ENCODE measurements at regions not wholly inside any gene's neighbourhood (a gene's known extent, or its start where the extent isn't known, plus 50 kb on each side); places are given as distances from the start of the nearest gene placed in this dataset.

DNA sequence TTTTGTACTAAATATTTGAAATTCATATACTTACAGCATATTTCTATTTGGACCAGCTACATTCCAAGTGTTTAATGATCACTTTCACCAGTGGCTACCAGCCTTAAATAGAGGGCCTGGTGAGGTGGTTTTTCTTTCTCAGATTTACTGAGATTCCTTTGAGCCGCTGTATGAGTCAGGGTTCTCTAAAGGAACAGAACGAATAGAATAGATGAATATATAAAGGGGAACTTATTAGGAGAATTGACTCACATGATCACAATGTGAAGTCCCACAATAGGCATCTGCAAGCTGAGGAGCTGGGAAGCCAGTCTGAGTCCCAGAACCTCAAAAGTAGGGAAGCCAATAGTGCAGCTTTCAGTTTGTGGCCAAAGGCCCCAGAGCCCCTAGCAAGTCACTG is 146.2 kb upstream of the TLL1 start:
- TF ChIP-seq JUND (IDR thresholded peaks at IDR 0.05) (no peak), RXRA (IDR thresholded peaks at IDR 0.05) (no peak), TAF1 (conservative IDR thresholded peaks at IDR 0.05) (no peak)
- TF ChIP-seq, protein P1, sequence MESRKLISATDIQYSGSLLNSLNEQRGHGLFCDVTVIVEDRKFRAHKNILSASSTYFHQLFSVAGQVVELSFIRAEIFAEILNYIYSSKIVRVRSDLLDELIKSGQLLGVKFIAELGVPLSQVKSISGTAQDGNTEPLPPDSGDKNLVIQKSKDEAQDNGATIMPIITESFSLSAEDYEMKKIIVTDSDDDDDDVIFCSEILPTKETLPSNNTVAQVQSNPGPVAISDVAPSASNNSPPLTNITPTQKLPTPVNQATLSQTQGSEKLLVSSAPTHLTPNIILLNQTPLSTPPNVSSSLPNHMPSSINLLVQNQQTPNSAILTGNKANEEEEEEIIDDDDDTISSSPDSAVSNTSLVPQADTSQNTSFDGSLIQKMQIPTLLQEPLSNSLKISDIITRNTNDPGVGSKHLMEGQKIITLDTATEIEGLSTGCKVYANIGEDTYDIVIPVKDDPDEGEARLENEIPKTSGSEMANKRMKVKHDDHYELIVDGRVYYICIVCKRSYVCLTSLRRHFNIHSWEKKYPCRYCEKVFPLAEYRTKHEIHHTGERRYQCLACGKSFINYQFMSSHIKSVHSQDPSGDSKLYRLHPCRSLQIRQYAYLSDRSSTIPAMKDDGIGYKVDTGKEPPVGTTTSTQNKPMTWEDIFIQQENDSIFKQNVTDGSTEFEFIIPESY (IDR thresholded peaks at IDR 0.05) = no peak
- TF ChIP-seq, protein P2, sequence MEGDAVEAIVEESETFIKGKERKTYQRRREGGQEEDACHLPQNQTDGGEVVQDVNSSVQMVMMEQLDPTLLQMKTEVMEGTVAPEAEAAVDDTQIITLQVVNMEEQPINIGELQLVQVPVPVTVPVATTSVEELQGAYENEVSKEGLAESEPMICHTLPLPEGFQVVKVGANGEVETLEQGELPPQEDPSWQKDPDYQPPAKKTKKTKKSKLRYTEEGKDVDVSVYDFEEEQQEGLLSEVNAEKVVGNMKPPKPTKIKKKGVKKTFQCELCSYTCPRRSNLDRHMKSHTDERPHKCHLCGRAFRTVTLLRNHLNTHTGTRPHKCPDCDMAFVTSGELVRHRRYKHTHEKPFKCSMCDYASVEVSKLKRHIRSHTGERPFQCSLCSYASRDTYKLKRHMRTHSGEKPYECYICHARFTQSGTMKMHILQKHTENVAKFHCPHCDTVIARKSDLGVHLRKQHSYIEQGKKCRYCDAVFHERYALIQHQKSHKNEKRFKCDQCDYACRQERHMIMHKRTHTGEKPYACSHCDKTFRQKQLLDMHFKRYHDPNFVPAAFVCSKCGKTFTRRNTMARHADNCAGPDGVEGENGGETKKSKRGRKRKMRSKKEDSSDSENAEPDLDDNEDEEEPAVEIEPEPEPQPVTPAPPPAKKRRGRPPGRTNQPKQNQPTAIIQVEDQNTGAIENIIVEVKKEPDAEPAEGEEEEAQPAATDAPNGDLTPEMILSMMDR (IDR thresholded peaks at IDR 0.05; ENCODE audit: low read depth, low read length, missing input control) = no peak
- TF ChIP-seq, protein P3, sequence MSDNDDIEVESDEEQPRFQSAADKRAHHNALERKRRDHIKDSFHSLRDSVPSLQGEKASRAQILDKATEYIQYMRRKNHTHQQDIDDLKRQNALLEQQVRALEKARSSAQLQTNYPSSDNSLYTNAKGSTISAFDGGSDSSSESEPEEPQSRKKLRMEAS (IDR thresholded peaks at IDR 0.05) = no peak
- TF ChIP-seq, protein P4, sequence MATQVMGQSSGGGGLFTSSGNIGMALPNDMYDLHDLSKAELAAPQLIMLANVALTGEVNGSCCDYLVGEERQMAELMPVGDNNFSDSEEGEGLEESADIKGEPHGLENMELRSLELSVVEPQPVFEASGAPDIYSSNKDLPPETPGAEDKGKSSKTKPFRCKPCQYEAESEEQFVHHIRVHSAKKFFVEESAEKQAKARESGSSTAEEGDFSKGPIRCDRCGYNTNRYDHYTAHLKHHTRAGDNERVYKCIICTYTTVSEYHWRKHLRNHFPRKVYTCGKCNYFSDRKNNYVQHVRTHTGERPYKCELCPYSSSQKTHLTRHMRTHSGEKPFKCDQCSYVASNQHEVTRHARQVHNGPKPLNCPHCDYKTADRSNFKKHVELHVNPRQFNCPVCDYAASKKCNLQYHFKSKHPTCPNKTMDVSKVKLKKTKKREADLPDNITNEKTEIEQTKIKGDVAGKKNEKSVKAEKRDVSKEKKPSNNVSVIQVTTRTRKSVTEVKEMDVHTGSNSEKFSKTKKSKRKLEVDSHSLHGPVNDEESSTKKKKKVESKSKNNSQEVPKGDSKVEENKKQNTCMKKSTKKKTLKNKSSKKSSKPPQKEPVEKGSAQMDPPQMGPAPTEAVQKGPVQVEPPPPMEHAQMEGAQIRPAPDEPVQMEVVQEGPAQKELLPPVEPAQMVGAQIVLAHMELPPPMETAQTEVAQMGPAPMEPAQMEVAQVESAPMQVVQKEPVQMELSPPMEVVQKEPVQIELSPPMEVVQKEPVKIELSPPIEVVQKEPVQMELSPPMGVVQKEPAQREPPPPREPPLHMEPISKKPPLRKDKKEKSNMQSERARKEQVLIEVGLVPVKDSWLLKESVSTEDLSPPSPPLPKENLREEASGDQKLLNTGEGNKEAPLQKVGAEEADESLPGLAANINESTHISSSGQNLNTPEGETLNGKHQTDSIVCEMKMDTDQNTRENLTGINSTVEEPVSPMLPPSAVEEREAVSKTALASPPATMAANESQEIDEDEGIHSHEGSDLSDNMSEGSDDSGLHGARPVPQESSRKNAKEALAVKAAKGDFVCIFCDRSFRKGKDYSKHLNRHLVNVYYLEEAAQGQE (IDR thresholded peaks at IDR 0.05) = no peak
